ES-I3 (cell line): ENCODE measurements at regions not wholly inside any gene's neighbourhood (a gene's known extent, or its start where the extent isn't known, plus 50 kb on each side); places are given as distances from the start of the nearest gene placed in this dataset.

Experiments used
- H3K36me3 ChIP-seq: 2 replicates; pipeline ENCODE4 v1.6.1; 2013; ENCODE audit warnings: mild to moderate bottlenecking, low read length, control low read depth, moderate library complexity; ENCODE audit not compliant: insufficient read depth
- H3K4me1 ChIP-seq: 2 replicates; pipeline ENCODE4 v1.6.1; 2013; ENCODE audit warnings: mild to moderate bottlenecking, control low read depth, low read length; ENCODE audit not compliant: insufficient read depth
- H3K9ac ChIP-seq: 2 replicates; pipeline ENCODE4 v1.6.1; 2013; ENCODE audit warnings: low read depth, mild to moderate bottlenecking, low read length, moderate library complexity
- H3K9me3 ChIP-seq: 2 replicates; pipeline ENCODE4 v1.6.1; 2013; ENCODE audit warnings: mild to moderate bottlenecking, low read length, moderate library complexity; ENCODE audit not compliant: control insufficient read depth, insufficient read depth

- Histone ChIP-seq H3K4me1 (no peaks in the 10 kb centered on the region), H3K9me3 (no peaks in the 10 kb centered on the region), H3K36me3 (no peaks in the 10 kb centered on the region), H3K9ac (no peak overlapping the region)
Observed at GRCh38 chr15:81573098-81573746, 199.2 kb upstream of the TMC3 start.

GRCh38 chr15:81572190-81572589, 198.2 kb upstream of the TMC3 start:
- Histone ChIP-seq H3K9ac (no peak overlapping the region), H3K4me1 (no peaks in the 10 kb centered on the region), H3K9me3 (no peaks in the 10 kb centered on the region), H3K36me3 (no peaks in the 10 kb centered on the region)

- Histone ChIP-seq H3K9me3 (no peaks in the 10 kb centered on the region), H3K9ac (no peak overlapping the region), H3K4me1 (no peaks in the 10 kb centered on the region), H3K36me3 (no peaks in the 10 kb centered on the region)
Observed at GRCh38 chr15:81569286-81570080, 195.5 kb upstream of the TMC3 start.

GRCh38 chr15:81567924-81568323, 193.9 kb upstream of the TMC3 start:
- no peak overlapping the region for H3K9ac ChIP-seq
- no peaks in the 10 kb centered on the region for H3K36me3 ChIP-seq
- no peaks in the 10 kb centered on the region for H3K9me3 ChIP-seq
- H3K4me1 ChIP-seq = no peaks in the 10 kb centered on the region

- no peaks in the 10 kb centered on the region for H3K9me3 ChIP-seq
- no peaks in the 10 kb centered on the region for H3K4me1 ChIP-seq
- no peaks in the 10 kb centered on the region for H3K36me3 ChIP-seq
- H3K9ac ChIP-seq = no peak overlapping the region
Observed at GRCh38 chr15:81562986-81563385, 189.0 kb upstream of the TMC3 start.

GRCh38 chr15:81560405-81560804, 186.4 kb upstream of the TMC3 start:
- H3K36me3 ChIP-seq = no peaks in the 10 kb centered on the region
- no peaks in the 10 kb centered on the region for H3K4me1 ChIP-seq
- H3K9me3 ChIP-seq = no peaks in the 10 kb centered on the region
- no peak overlapping the region for H3K9ac ChIP-seq

- Histone ChIP-seq H3K4me1 (no peaks in the 10 kb centered on the region), H3K9ac (no peak overlapping the region), H3K36me3 (no peaks in the 10 kb centered on the region), H3K9me3 (no peaks in the 10 kb centered on the region)
Observed at GRCh38 chr15:81558056-81558455, 184.0 kb upstream of the TMC3 start.

- Histone ChIP-seq H3K9me3 (no peaks in the 10 kb centered on the region), H3K9ac (no peak overlapping the region), H3K36me3 (no peaks in the 10 kb centered on the region), H3K4me1 (no peaks in the 10 kb centered on the region)
Observed at GRCh38 chr15:81555346-81555745, 181.3 kb upstream of the TMC3 start.

- Histone ChIP-seq H3K9ac (no peak overlapping the region), H3K36me3 (no peaks in the 10 kb centered on the region), H3K9me3 (no peaks in the 10 kb centered on the region), H3K4me1 (no peaks in the 10 kb centered on the region)
Observed at GRCh38 chr15:81548365-81549130, 174.5 kb upstream of the TMC3 start.

GRCh38 chr15:81547521-81548132, 173.6 kb upstream of the TMC3 start:
- Histone ChIP-seq H3K9me3 (no peaks in the 10 kb centered on the region), H3K36me3 (no peaks in the 10 kb centered on the region), H3K9ac (no peak overlapping the region), H3K4me1 (no peaks in the 10 kb centered on the region)

- H3K4me1 ChIP-seq = no peaks in the 10 kb centered on the region
Observed at GRCh38 chr15:81544385-81544784, 170.4 kb upstream of the TMC3 start.

GRCh38 chr15:81540909-81541308, 166.9 kb upstream of the TMC3 start:
- Histone ChIP-seq H3K9me3 (no peaks in the 10 kb centered on the region), H3K9ac (no peak overlapping the region), H3K36me3 (no peaks in the 10 kb centered on the region), H3K4me1 (no peaks in the 10 kb centered on the region)

More at GRCh38 chr15:81544385-81544784, 170.4 kb upstream of the TMC3 start:
- Histone ChIP-seq H3K9ac (no peak overlapping the region), H3K9me3 (no peaks in the 10 kb centered on the region), H3K36me3 (no peaks in the 10 kb centered on the region)

- Histone ChIP-seq H3K9me3 (no peaks in the 10 kb centered on the region), H3K9ac (no peak overlapping the region), H3K4me1 (peaks cover 4% of the 10 kb centered on the region; the same call in 1 of the 2 replicates), H3K36me3 (no peaks in the 10 kb centered on the region)
Observed at GRCh38 chr15:81536356-81536755, 162.3 kb upstream of the TMC3 start.

- peaks cover 24% of the 10 kb centered on the region for H3K4me1 ChIP-seq
- no peaks in the 10 kb centered on the region for H3K9me3 ChIP-seq
- no peaks in the 10 kb centered on the region for H3K36me3 ChIP-seq
- H3K9ac ChIP-seq = no peak overlapping the region
Observed at GRCh38 chr15:81534124-81534523, 160.1 kb upstream of the TMC3 start.
